ENCODE measurements at regions not wholly inside any gene's neighbourhood (a gene's known extent, or its start where the extent isn't known, plus 50 kb on each side); places are given as distances from the start of the nearest gene placed in this dataset.

DNA sequence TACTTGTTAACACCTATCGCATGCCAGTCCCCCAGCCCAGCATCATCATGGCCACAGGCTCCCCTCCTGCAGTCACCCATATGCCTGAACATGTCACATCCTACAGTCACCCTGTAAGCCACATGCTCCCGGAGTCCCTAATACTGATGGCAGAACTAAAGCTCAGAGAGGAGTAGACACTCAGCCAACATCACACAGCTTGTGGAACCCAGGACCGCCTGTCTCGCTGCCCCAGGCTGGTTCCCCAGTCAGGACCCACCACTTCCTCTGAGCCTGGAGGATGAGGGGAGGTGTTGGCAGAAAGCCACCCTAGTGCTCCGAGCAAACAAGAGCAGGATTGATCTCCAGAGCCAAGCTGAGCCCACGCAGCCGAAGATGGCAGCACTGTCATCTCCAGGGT lies 85.0 kb upstream of the MYL10 start:
- TF ChIP-seq CTCF (IDR thresholded peaks at IDR 0.05; ENCODE audit: poor library complexity) (no peak), EZH2 (IDR thresholded peaks at IDR 0.05; ENCODE audit: borderline replicate concordance) (no peak), EZH2phosphoT487 (IDR thresholded peaks at IDR 0.05; ENCODE audit: low read depth, severe bottlenecking, unreplicated experiment) (no peak)
